Fibroblast of mammary gland (primary cell): ENCODE measurements at regions not wholly inside any gene's neighbourhood (a gene's known extent, or its start where the extent isn't known, plus 50 kb on each side); places are given as distances from the start of the nearest gene placed in this dataset.

Source experiments
- DNase-seq: peaks from one replicate; pipeline ENCODE4 v3.0.0-alpha.2; 2010; ENCODE audit warnings: low read depth
- H3K4me3 ChIP-seq: 2 replicates; pipeline ENCODE4 v1.5.1; 2011; ENCODE audit warnings: low read depth, mild to moderate bottlenecking, low read length, moderate library complexity; ENCODE audit not compliant: control insufficient read depth
- CTCF ChIP-seq: conservative IDR thresholded peaks from 2 replicates; pipeline ENCODE4 v1.5.1; 2011; ENCODE audit warnings: low read depth, low read length, inconsistent platforms; ENCODE audit not compliant: control insufficient read depth, insufficient read depth

- no peak for TF ChIP-seq CTCF
- H3K4me3 ChIP-seq, result no peak overlapping the region
- DNase-seq, result no peak
Observed at GRCh38 chr7:124202546-124202945, 169.7 kb upstream of the TMEM229A start.

GRCh38 chr7:124201768-124202349, 169.0 kb upstream of the TMEM229A start:
- no peak for DNase-seq
- TF ChIP-seq CTCF, result no peak
- no peak overlapping the region for H3K4me3 ChIP-seq

- DNase-seq, result no peak
- no peak for TF ChIP-seq CTCF
- H3K4me3 ChIP-seq, result no peak overlapping the region
Observed at GRCh38 chr7:124196519-124196918, 163.7 kb upstream of the TMEM229A start.

- H3K4me3 ChIP-seq, result no peak overlapping the region
- DNase-seq, result no peak
- no peak for TF ChIP-seq CTCF
Observed at GRCh38 chr7:124192885-124193284, 160.0 kb upstream of the TMEM229A start.

- no peak overlapping the region for H3K4me3 ChIP-seq
- no peak for DNase-seq
- no peak for TF ChIP-seq CTCF
Observed at GRCh38 chr7:124191713-124192112, 158.8 kb upstream of the TMEM229A start.

- no peak overlapping the region for H3K4me3 ChIP-seq
- DNase-seq, result no peak
- no peak for TF ChIP-seq CTCF
Observed at GRCh38 chr7:124191030-124191429, 158.2 kb upstream of the TMEM229A start.

- DNase-seq, result no peak
- TF ChIP-seq CTCF, result no peak
- H3K4me3 ChIP-seq, result no peak overlapping the region
Observed at GRCh38 chr7:124188576-124188975, 155.7 kb upstream of the TMEM229A start.
